ENCODE measurements at regions not wholly inside any gene's neighbourhood (a gene's known extent, or its start where the extent isn't known, plus 50 kb on each side); places are given as distances from the start of the nearest gene placed in this dataset.
"Not testable (repeated sequence)": the region's sequence is repeated elsewhere in the genome, so short reads cannot be mapped to it uniquely, and the experiment has no call there.

GRCh38 chr16:59624381-59624780 lies 890.3 kb upstream of the GOT2 start:
- DNase-seq (ENCODE audit: low spot score): not testable (repeated sequence)

- no peak for DNase-seq (ENCODE audit: low spot score)
Measured at GRCh38 chr16:59614466-59615240, 880.5 kb upstream of the GOT2 start.

GRCh38 chr16:59612910-59613620 lies 878.9 kb upstream of the GOT2 start:
- not testable (repeated sequence) for DNase-seq (ENCODE audit: low spot score)

GRCh38 chr16:59612094-59612493 lies 878.0 kb upstream of the GOT2 start:
- no peak for DNase-seq (ENCODE audit: low spot score)

GRCh38 chr16:59611556-59611955 lies 877.4 kb upstream of the GOT2 start:
- DNase-seq (ENCODE audit: low spot score): no peak

GRCh38 chr16:59605706-59606105 lies 871.6 kb upstream of the GOT2 start:
- DNase-seq (ENCODE audit: low spot score): no peak

- DNase-seq (ENCODE audit: low spot score): no peak
Measured at GRCh38 chr16:59604354-59604753, 870.2 kb upstream of the GOT2 start.

- DNase-seq (ENCODE audit: low spot score): no peak
Measured at GRCh38 chr16:59601452-59601851, 867.3 kb upstream of the GOT2 start.

- no peak for DNase-seq (ENCODE audit: low spot score)
Measured at GRCh38 chr16:59597269-59597668, 863.2 kb upstream of the GOT2 start.

- DNase-seq (ENCODE audit: low spot score): no peak
Measured at GRCh38 chr16:59596693-59597092, 862.6 kb upstream of the GOT2 start.

GRCh38 chr16:59593194-59593661 lies 859.1 kb upstream of the GOT2 start:
- no peak for DNase-seq (ENCODE audit: low spot score)

GRCh38 chr16:59591480-59591879 lies 857.4 kb upstream of the GOT2 start:
- DNase-seq (ENCODE audit: low spot score): no peak

- DNase-seq (ENCODE audit: low spot score): no peak
Measured at GRCh38 chr16:59590845-59591244, 856.7 kb upstream of the GOT2 start.

GRCh38 chr16:59586331-59586730 lies 852.2 kb upstream of the GOT2 start:
- DNase-seq (ENCODE audit: low spot score): no peak

GRCh38 chr16:59574296-59574695 lies 840.2 kb upstream of the GOT2 start:
- DNase-seq (ENCODE audit: low spot score): no peak

- DNase-seq (ENCODE audit: low spot score): no peak
Measured at GRCh38 chr16:59573528-59574271, 839.6 kb upstream of the GOT2 start.

GRCh38 chr16:59567496-59567895 lies 833.4 kb upstream of the GOT2 start:
- no peak for DNase-seq (ENCODE audit: low spot score)

- DNase-seq (ENCODE audit: low spot score): no peak
Measured at GRCh38 chr16:59566446-59566845, 832.3 kb upstream of the GOT2 start.

- DNase-seq (ENCODE audit: low spot score): no peak
Measured at GRCh38 chr16:59558679-59559078, 824.6 kb upstream of the GOT2 start.

GRCh38 chr16:59552164-59552563 lies 818.0 kb upstream of the GOT2 start:
- no peak for DNase-seq (ENCODE audit: low spot score)

GRCh38 chr16:59545721-59546120 lies 811.6 kb upstream of the GOT2 start:
- DNase-seq (ENCODE audit: low spot score): no peak

GRCh38 chr16:59543641-59544040 lies 809.5 kb upstream of the GOT2 start:
- no peak for DNase-seq (ENCODE audit: low spot score)

- no peak for DNase-seq (ENCODE audit: low spot score)
Measured at GRCh38 chr16:59540621-59541020, 806.5 kb upstream of the GOT2 start.

Data from D341Med (cell line).